ENCODE measurements at regions not wholly inside any gene's neighbourhood (a gene's known extent, or its start where the extent isn't known, plus 50 kb on each side); places are given as distances from the start of the nearest gene placed in this dataset.

DNA sequence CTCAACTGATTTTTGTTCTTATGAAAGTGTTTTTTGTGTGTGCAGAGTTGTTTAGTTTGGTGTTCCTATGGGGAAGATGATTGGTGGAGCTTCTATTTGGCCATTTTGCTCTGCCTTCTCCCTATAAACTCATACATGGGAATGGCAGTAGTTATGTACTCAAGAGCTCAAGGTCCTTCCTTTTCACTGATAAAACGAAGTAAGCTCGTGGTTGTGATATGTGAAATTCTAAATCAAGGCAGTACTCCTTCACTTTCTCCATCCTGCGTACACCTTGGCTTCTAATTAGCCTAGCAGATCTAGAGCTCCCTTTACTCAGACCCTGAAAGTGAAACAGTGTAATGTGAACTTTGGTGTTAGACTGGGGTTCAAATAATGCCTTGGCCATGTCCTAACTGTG is 159.3 kb upstream of the TNC start:
- TF ChIP-seq EZH2 (optimal IDR thresholded peaks at IDR 0.05; ENCODE audit: low read depth, low read length) (no peak), EZH2phosphoT487 (IDR thresholded peaks at IDR 0.05; ENCODE audit: low read length) (no peak)
- TF ChIP-seq, protein P1, sequence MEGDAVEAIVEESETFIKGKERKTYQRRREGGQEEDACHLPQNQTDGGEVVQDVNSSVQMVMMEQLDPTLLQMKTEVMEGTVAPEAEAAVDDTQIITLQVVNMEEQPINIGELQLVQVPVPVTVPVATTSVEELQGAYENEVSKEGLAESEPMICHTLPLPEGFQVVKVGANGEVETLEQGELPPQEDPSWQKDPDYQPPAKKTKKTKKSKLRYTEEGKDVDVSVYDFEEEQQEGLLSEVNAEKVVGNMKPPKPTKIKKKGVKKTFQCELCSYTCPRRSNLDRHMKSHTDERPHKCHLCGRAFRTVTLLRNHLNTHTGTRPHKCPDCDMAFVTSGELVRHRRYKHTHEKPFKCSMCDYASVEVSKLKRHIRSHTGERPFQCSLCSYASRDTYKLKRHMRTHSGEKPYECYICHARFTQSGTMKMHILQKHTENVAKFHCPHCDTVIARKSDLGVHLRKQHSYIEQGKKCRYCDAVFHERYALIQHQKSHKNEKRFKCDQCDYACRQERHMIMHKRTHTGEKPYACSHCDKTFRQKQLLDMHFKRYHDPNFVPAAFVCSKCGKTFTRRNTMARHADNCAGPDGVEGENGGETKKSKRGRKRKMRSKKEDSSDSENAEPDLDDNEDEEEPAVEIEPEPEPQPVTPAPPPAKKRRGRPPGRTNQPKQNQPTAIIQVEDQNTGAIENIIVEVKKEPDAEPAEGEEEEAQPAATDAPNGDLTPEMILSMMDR (IDR thresholded peaks at IDR 0.05; ENCODE audit: low read length): no peak
